ENCODE measurements at regions not wholly inside any gene's neighbourhood (a gene's known extent, or its start where the extent isn't known, plus 50 kb on each side); places are given as distances from the start of the nearest gene placed in this dataset.

DNA sequence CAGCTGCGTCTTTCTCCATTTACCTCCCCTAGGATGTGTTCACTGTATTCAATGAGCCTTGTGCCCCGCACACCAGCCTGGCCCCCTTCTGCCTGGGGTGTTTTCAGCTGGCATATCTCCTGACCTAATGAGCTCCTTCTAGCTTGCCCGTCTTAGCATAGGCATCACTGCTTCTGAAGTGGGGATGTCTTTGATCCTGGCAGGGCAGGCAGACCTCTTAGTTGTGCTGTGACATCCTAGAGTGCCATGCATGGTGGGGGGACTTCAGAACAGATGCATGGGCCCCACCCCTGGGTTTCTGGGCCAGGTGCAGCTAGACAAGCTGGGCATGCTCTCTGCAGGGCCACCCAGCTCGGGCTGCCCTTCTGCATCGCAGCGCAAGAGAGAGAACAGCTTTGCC lies 172.7 kb downstream of the GADD45G start:
- H3K4me2 ChIP-seq (ENCODE audit: low read depth, low read length), result no peak overlapping the region
- no peaks in the 10 kb centered on the region for H3K36me3 ChIP-seq (replicated peaks; ENCODE audit: insufficient read depth, low read length)
- no peaks in the 10 kb centered on the region for H3K79me2 ChIP-seq (ENCODE audit: low read length)
- H3K4me1 ChIP-seq (ENCODE audit: low read length), result no peaks in the 10 kb centered on the region
- no peak overlapping the region for H2AFZ ChIP-seq (ENCODE audit: low read length)
- H4K20me1 ChIP-seq (ENCODE audit: insufficient read depth, low read length), result no peaks in the 10 kb centered on the region
- no peak overlapping the region for H3K27ac ChIP-seq (ENCODE audit: low read length)
- H3K9me3 ChIP-seq (replicated peaks; ENCODE audit: insufficient read depth, low read length), result no peaks in the 10 kb centered on the region
- no peaks in the 10 kb centered on the region for H3K9me2 ChIP-seq (replicated peaks; ENCODE audit: insufficient read depth, low read length)
- H3F3A ChIP-seq (ENCODE audit: insufficient read depth, low read length), result no peaks in the 10 kb centered on the region
- DNase-seq, result no peak
- no peak overlapping the region for H3K9ac ChIP-seq (ENCODE audit: low read length)
- H3K4me3 ChIP-seq (ENCODE audit: low read length), result no peak overlapping the region
- no peak for TF ChIP-seq EZH2 (optimal IDR thresholded peaks at IDR 0.05; ENCODE audit: low read depth, low read length)
- TF ChIP-seq, protein P1, sequence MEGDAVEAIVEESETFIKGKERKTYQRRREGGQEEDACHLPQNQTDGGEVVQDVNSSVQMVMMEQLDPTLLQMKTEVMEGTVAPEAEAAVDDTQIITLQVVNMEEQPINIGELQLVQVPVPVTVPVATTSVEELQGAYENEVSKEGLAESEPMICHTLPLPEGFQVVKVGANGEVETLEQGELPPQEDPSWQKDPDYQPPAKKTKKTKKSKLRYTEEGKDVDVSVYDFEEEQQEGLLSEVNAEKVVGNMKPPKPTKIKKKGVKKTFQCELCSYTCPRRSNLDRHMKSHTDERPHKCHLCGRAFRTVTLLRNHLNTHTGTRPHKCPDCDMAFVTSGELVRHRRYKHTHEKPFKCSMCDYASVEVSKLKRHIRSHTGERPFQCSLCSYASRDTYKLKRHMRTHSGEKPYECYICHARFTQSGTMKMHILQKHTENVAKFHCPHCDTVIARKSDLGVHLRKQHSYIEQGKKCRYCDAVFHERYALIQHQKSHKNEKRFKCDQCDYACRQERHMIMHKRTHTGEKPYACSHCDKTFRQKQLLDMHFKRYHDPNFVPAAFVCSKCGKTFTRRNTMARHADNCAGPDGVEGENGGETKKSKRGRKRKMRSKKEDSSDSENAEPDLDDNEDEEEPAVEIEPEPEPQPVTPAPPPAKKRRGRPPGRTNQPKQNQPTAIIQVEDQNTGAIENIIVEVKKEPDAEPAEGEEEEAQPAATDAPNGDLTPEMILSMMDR (IDR thresholded peaks at IDR 0.05; ENCODE audit: low read length), result no peak
- no peak for TF ChIP-seq EZH2phosphoT487 (IDR thresholded peaks at IDR 0.05; ENCODE audit: low read length)
- H3K27me3 ChIP-seq (replicated peaks; ENCODE audit: insufficient read depth, low read length), result no peaks in the 10 kb centered on the region

DNA sequence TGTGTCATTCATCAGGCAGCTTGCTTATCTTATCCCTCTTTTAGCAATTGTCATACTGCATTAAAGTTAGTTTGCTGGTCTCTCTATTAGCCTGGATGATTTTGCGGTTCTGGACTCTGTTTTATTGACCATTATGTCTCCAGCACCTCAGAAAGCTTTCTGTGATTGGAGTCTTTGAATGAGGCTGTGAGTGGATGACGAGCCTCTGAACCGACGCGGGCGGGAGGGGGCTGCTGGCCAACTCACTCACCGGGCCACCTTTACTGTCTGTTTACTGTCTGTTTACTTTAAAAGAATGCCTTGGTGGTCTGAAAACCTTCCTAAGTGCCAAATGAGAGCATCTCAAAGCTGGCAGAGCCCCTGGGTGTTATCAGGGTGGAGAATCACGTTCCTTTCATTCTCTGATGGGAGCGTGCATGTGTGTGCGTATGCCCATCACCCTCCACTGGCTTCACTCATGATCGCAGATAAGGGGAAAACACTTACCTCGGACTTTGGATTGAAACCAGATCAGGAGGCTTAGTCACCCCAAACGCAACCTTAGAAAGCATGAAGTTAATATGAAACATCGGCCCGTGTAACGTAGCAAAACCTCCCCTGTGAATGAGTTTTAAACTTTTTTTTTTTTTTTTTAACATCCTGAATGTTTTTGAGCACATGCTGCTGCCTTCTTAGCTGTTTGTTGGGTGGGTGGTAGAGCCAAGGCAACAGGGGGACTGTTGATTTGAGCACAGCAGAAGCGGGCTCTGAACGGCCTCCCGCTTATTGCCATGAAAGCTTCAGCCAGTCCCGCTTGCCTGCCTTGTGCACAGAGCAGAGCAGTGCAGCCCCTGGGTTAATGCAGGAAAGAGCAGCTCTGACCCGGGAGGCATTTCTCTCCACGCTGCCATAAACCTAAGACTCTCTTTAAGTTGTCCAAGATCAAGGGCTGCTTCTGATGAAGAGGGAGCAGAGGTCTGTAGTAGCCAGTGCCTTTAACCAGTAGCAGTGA lies 173.6 kb downstream of the GADD45G start:
- Histone ChIP-seq H3K4me1 (ENCODE audit: low read length) (no peaks in the 10 kb centered on the region), H3K36me3 (replicated peaks; ENCODE audit: insufficient read depth, low read length) (no peaks in the 10 kb centered on the region), H3K4me3 (ENCODE audit: low read length) (no peak overlapping the region), H3K9me2 (replicated peaks; ENCODE audit: insufficient read depth, low read length) (no peaks in the 10 kb centered on the region), H3F3A (ENCODE audit: insufficient read depth, low read length) (no peaks in the 10 kb centered on the region), H4K20me1 (ENCODE audit: insufficient read depth, low read length) (no peaks in the 10 kb centered on the region), H3K27me3 (replicated peaks; ENCODE audit: insufficient read depth, low read length) (no peaks in the 10 kb centered on the region), H3K79me2 (ENCODE audit: low read length) (no peaks in the 10 kb centered on the region), H3K4me2 (ENCODE audit: low read depth, low read length) (no peak overlapping the region), H3K9me3 (replicated peaks; ENCODE audit: insufficient read depth, low read length) (no peaks in the 10 kb centered on the region), H2AFZ (ENCODE audit: low read length) (no peak overlapping the region), H3K9ac (ENCODE audit: low read length) (no peak overlapping the region), H3K27ac (ENCODE audit: low read length) (no peak overlapping the region)
- TF ChIP-seq, protein P1 (IDR thresholded peaks at IDR 0.05; ENCODE audit: low read length), result no peak
- no peak for TF ChIP-seq EZH2 (optimal IDR thresholded peaks at IDR 0.05; ENCODE audit: low read depth, low read length)
- TF ChIP-seq EZH2phosphoT487 (IDR thresholded peaks at IDR 0.05; ENCODE audit: low read length), result no peak
- no peak for DNase-seq

DNA sequence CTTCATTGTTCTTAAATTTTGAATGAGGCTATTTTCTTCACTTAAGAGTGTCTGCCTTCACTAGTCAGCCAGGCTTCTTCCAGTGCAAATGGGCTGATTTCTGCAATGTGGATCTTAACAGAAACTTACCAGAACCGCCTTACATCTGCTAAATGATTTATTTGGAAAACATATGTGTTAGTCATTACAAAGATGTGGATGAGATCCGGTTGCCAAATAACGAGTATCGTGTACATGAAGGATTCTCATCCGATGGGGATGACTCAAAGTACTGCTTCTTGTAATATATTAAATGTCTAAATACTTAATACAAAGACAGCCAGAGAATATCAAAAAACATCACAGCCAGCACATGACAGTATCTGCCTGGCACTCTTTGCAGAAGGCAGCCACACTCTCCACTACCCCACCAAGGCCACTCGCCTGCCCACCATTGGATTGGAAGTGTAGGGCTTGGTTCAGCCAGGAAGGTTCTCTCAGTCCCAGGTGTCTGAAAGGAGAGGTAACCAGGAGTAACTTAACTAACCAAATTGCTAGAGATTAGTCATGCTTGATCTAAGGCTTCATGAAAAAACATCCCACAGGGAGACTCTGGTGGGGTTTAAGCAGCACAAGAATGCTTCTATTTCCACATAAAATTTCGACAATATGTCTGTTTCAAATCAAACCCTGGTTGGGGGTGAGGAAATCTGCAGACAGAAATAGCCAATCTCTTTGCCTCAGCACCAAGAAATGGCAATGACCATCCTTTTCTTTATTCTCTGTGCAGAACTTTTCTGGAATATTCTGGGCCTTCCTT lies 174.8 kb downstream of the GADD45G start:
- H3K36me3 ChIP-seq (replicated peaks; ENCODE audit: insufficient read depth, low read length), result no peaks in the 10 kb centered on the region
- no peak overlapping the region for H2AFZ ChIP-seq (ENCODE audit: low read length)
- H3F3A ChIP-seq (ENCODE audit: insufficient read depth, low read length), result no peaks in the 10 kb centered on the region
- no peaks in the 10 kb centered on the region for H3K9me3 ChIP-seq (replicated peaks; ENCODE audit: insufficient read depth, low read length)
- H3K27me3 ChIP-seq (replicated peaks; ENCODE audit: insufficient read depth, low read length), result no peaks in the 10 kb centered on the region
- no peaks in the 10 kb centered on the region for H4K20me1 ChIP-seq (ENCODE audit: insufficient read depth, low read length)
- H3K27ac ChIP-seq (ENCODE audit: low read length), result no peak overlapping the region
- no peak overlapping the region for H3K4me2 ChIP-seq (ENCODE audit: low read depth, low read length)
- no peak overlapping the region for H3K9ac ChIP-seq (ENCODE audit: low read length)
- no peaks in the 10 kb centered on the region for H3K79me2 ChIP-seq (ENCODE audit: low read length)
- no peak for DNase-seq
- no peaks in the 10 kb centered on the region for H3K4me1 ChIP-seq (ENCODE audit: low read length)
- no peaks in the 10 kb centered on the region for H3K9me2 ChIP-seq (replicated peaks; ENCODE audit: insufficient read depth, low read length)
- H3K4me3 ChIP-seq (ENCODE audit: low read length), result no peak overlapping the region
- TF ChIP-seq, protein P1 (IDR thresholded peaks at IDR 0.05; ENCODE audit: low read length), result no peak
- no peak for TF ChIP-seq EZH2phosphoT487 (IDR thresholded peaks at IDR 0.05; ENCODE audit: low read length)
- TF ChIP-seq EZH2 (optimal IDR thresholded peaks at IDR 0.05; ENCODE audit: low read depth, low read length), result no peak
